Natural killer cell (primary cell): ENCODE measurements at regions not wholly inside any gene's neighbourhood (a gene's known extent, or its start where the extent isn't known, plus 50 kb on each side); places are given as distances from the start of the nearest gene placed in this dataset.
"Not testable (repeated sequence)": the region's sequence is repeated elsewhere in the genome, so short reads cannot be mapped to it uniquely, and the experiment has no call there.

ENCODE experiments used
- ATAC-seq, 3 donors: fragments of 150-1000 bp in 2 of 3; fragments of 200-7000 bp in 1 of 3; cut with Tn5 transposase; 1 replicate in 1 of 3; 2 replicates in 2 of 3; pipeline ENCODE4 v1.10.0; 2021; ENCODE audit warnings: mild to moderate bottlenecking in 2 of 3, moderate library complexity in 2 of 3
- DNase-seq, 2 donors: peaks; one replicate each; pipeline versions ENCODE4 v3.0.0 to v3.0.0-alpha.2; 2013 to 2021; ENCODE audit warnings: mixed read lengths in 1 of 2
- H3K27ac ChIP-seq: one replicate; pipeline ENCODE4 v1.5.1; 2013; ENCODE audit warnings: mild to moderate bottlenecking, low read length
- H3K27me3 ChIP-seq: one replicate; pipeline ENCODE4 v1.6.1; 2013; ENCODE audit warnings: low read length; ENCODE audit not compliant: control insufficient read depth, insufficient read depth
- H3K36me3 ChIP-seq: one replicate; pipeline ENCODE4 v1.6.1; 2013; ENCODE audit warnings: low read length; ENCODE audit not compliant: control insufficient read depth, insufficient read depth
- H3K4me1 ChIP-seq: one replicate; pipeline ENCODE4 v1.6.1; 2013; ENCODE audit warnings: low read length; ENCODE audit not compliant: control insufficient read depth, insufficient read depth
- H3K4me3 ChIP-seq: one replicate; pipeline ENCODE4 v1.5.1; 2013; ENCODE audit warnings: low read length
- H3K9me3 ChIP-seq: one replicate; pipeline ENCODE4 v1.6.1; 2013; ENCODE audit warnings: low read length; ENCODE audit not compliant: control insufficient read depth, insufficient read depth
- H3K27ac Mint-ChIP-seq, 2 donors: one replicate each; pipeline ENCODE4 v1.8.0; 2022; ENCODE audit warnings: mild to moderate bottlenecking in 2 of 2, mixed read lengths in 2 of 2, moderate library complexity in 1 of 2
- H3K27me3 Mint-ChIP-seq, 2 donors: one replicate each; pipeline ENCODE4 v1.8.0; 2022; ENCODE audit warnings: low read depth in 2 of 2, mixed read lengths in 2 of 2
- H3K36me3 Mint-ChIP-seq: one replicate; pipeline ENCODE4 v1.8.0; 2022; ENCODE audit warnings: mixed read lengths
- H3K4me1 Mint-ChIP-seq, 2 donors: one replicate each; pipeline ENCODE4 v1.8.0; 2022; ENCODE audit warnings: mixed read lengths in 2 of 2
- H3K4me3 Mint-ChIP-seq: one replicate; pipeline ENCODE4 v1.8.0; 2022; ENCODE audit warnings: mild to moderate bottlenecking, moderate library complexity, mixed read lengths
- H3K9me3 Mint-ChIP-seq, 2 donors: one replicate each; pipeline ENCODE4 v1.8.0; 2022; ENCODE audit warnings: mixed read lengths in 2 of 2
- CTCF ChIP-seq: fragments of 200-600 bp; IDR thresholded peaks from one replicate; pipeline ENCODE4 v1.8.0; 2022; ENCODE audit warnings: antibody characterized with exemption
- WGBS: methylation state at CpG from one replicate; pipeline ENCODE4 v1.1.7; 2013; ENCODE audit warnings: missing lambda C conversion rate; ENCODE audit not compliant: insufficient coverage; 5-methylcytosine and 5-hydroxymethylcytosine counted together
- intact Hi-C: fragments of 100-400 bp; cut with micrococcal nuclease; formaldehyde crosslinking; loops from one replicate; pipeline ENCODE4 v1.14.2; 2022

- H3K9me3 ChIP-seq: no peaks in the 10 kb centered on the region
- peaks cover 0 to 7% of the 10 kb centered on the region in 2 donors for H3K4me1 Mint-ChIP-seq
- H3K27me3 ChIP-seq: no peaks in the 10 kb centered on the region
- no peaks in the 10 kb centered on the region for H3K4me1 ChIP-seq
- intact Hi-C loops: no loop called here
- 79% methylated on average over 3 of the region's 3 CpGs for WGBS
- no peak for ATAC-seq
- no peak overlapping the region for H3K27ac ChIP-seq
- no peak overlapping the region for H3K27ac Mint-ChIP-seq
- H3K36me3 ChIP-seq: no peaks in the 10 kb centered on the region
- H3K9me3 Mint-ChIP-seq: no peaks in the 10 kb centered on the region
- TF ChIP-seq CTCF: no peak
- no peak for DNase-seq
- H3K4me3 ChIP-seq: no peak overlapping the region
- H3K4me3 Mint-ChIP-seq: no peak overlapping the region
- peaks cover 0 to 3% of the 10 kb centered on the region in 2 donors for H3K27me3 Mint-ChIP-seq
- H3K36me3 Mint-ChIP-seq: no peaks in the 10 kb centered on the region
Measured at GRCh38 chr1:222057162-222057561, 315.3 kb upstream of the DUSP10 start.

- Histone ChIP-seq H3K4me1 (peaks cover 4% of the 10 kb centered on the region), H3K27ac (no peak overlapping the region), H3K27me3 (no peaks in the 10 kb centered on the region), H3K4me3 (no peak overlapping the region), H3K9me3 (no peaks in the 10 kb centered on the region), H3K36me3 (no peaks in the 10 kb centered on the region)
- no peak for ATAC-seq
- no peak for TF ChIP-seq CTCF
- Mint-ChIP-seq H3K27ac (no peak overlapping the region), H3K27me3 (peaks cover 0 to 3% of the 10 kb centered on the region in 2 donors), H3K4me1 (peaks cover 15 to 16% of the 10 kb centered on the region in 2 donors), H3K4me3 (no peak overlapping the region), H3K36me3 (no peaks in the 10 kb centered on the region), H3K9me3 (no peaks in the 10 kb centered on the region)
- 94% methylated on average over 6 of the region's 6 CpGs for WGBS
- DNase-seq: no peak
- intact Hi-C loops: no loop called here
Measured at GRCh38 chr1:222054416-222054815, 312.5 kb upstream of the DUSP10 start.

- Histone ChIP-seq H3K36me3 (no peaks in the 10 kb centered on the region), H3K4me3 (no peak overlapping the region), H3K27me3 (no peaks in the 10 kb centered on the region), H3K27ac (no peak overlapping the region), H3K9me3 (no peaks in the 10 kb centered on the region), H3K4me1 (peaks cover 4% of the 10 kb centered on the region)
- no peak overlapping the region for H3K4me3 Mint-ChIP-seq
- DNase-seq (no peak), ATAC-seq (no peak)
- H3K4me1 Mint-ChIP-seq: peaks cover 20 to 21% of the 10 kb centered on the region in 2 donors
- intact Hi-C loops: no loop called here
- no peak for TF ChIP-seq CTCF
- H3K27ac Mint-ChIP-seq: no peak overlapping the region
- peaks cover 0 to 3% of the 10 kb centered on the region in 2 donors for H3K27me3 Mint-ChIP-seq
- no peaks in the 10 kb centered on the region for H3K9me3 Mint-ChIP-seq
- 100% methylated on average over 3 of the region's 5 CpGs for WGBS
- H3K36me3 Mint-ChIP-seq: no peaks in the 10 kb centered on the region
Measured at GRCh38 chr1:222053790-222054294, 312.0 kb upstream of the DUSP10 start.

- H3K27me3 ChIP-seq, H3K27ac ChIP-seq, H3K4me3 ChIP-seq, H3K27ac Mint-ChIP-seq, H3K36me3 Mint-ChIP-seq, H3K36me3 ChIP-seq, H3K27me3 Mint-ChIP-seq, ATAC-seq, DNase-seq, intact Hi-C loops, H3K9me3 Mint-ChIP-seq, H3K9me3 ChIP-seq: not testable (repeated sequence)
- H3K4me3 Mint-ChIP-seq: peak overlapping the region; percentile 80
- WGBS: no CpG with 5 or more reads among the region's 1 CpG
- H3K4me1 ChIP-seq: peaks cover 10% of the 10 kb centered on the region
- peaks cover 42 to 45% of the 10 kb centered on the region in 2 donors for H3K4me1 Mint-ChIP-seq
Measured at GRCh38 chr1:222051311-222051710, 309.4 kb upstream of the DUSP10 start.

GRCh38 chr1:222049661-222050060 is 307.8 kb upstream of the DUSP10 start:
- DNase-seq, H3K27ac Mint-ChIP-seq, H3K27ac ChIP-seq, H3K9me3 ChIP-seq, H3K36me3 Mint-ChIP-seq, H3K4me3 Mint-ChIP-seq, H3K9me3 Mint-ChIP-seq, ATAC-seq, H3K27me3 Mint-ChIP-seq, intact Hi-C loops, H3K27me3 ChIP-seq, H3K4me3 ChIP-seq, H3K36me3 ChIP-seq: not testable (repeated sequence)
- H3K4me1 Mint-ChIP-seq: peaks cover 42 to 55% of the 10 kb centered on the region in 2 donors
- WGBS: 97% methylated on average over 28 of the region's 28 CpGs
- H3K4me1 ChIP-seq: peaks cover 16% of the 10 kb centered on the region
